GM12878 (cell line): ENCODE measurements at regions not wholly inside any gene's neighbourhood (a gene's known extent, or its start where the extent isn't known, plus 50 kb on each side); places are given as distances from the start of the nearest gene placed in this dataset.

ENCODE experiments used
- BHLHE40 ChIP-seq, 2 experiments: fragments of 450-650 bp in 1 of 2; IDR thresholded peaks; 2 replicates each; pipeline ENCODE4 v1.6.1; 2011 to 2017; ENCODE audit warnings: low read depth in 2 of 2, borderline replicate concordance in 1 of 2, improper control_type of control experiment in 1 of 2, low read length in 1 of 2, mild to moderate bottlenecking in 1 of 2
- BMI1 ChIP-seq: fragments of 450-650 bp; IDR thresholded peaks from 2 replicates; pipeline ENCODE4 v1.6.1; 2016; ENCODE audit warnings: mild to moderate bottlenecking, moderate library complexity, borderline replicate concordance
- NR2C2 ChIP-seq: IDR thresholded peaks from 2 replicates; pipeline ENCODE4 v1.6.1; 2011; ENCODE audit warnings: borderline replicate concordance, low read depth; ENCODE audit not compliant: control insufficient read depth, insufficient read length
- PAX5 ChIP-seq: IDR thresholded peaks from 2 replicates; pipeline ENCODE4 v1.6.1; 2011; ENCODE audit warnings: low read depth, low read length, borderline replicate concordance
- POLR2A ChIP-seq: IDR thresholded peaks from 2 replicates; pipeline ENCODE4 v1.6.1; 2011; ENCODE audit warnings: low read depth, mild to moderate bottlenecking, low read length
- SIX5 ChIP-seq: IDR thresholded peaks from 2 replicates; pipeline ENCODE4 v1.6.1; 2011; ENCODE audit warnings: mild to moderate bottlenecking, low read depth, low read length, moderate library complexity; ENCODE audit not compliant: severe bottlenecking
- SMC3 ChIP-seq: IDR thresholded peaks from 2 replicates; pipeline ENCODE4 v1.6.1; 2011; ENCODE audit warnings: low read length, improper control_type of control experiment, borderline replicate concordance
- SPI1 ChIP-seq: IDR thresholded peaks from 2 replicates; pipeline ENCODE4 v1.6.1; 2011; ENCODE audit warnings: low read depth, mild to moderate bottlenecking, low read length, moderate library complexity, borderline replicate concordance; ENCODE audit not compliant: insufficient read depth
- USF2 ChIP-seq: IDR thresholded peaks from 2 replicates; pipeline ENCODE4 v1.6.1; 2011; ENCODE audit warnings: low read depth, low read length, improper control_type of control experiment, borderline replicate concordance
- YY1 ChIP-seq: IDR thresholded peaks from 2 replicates; pipeline ENCODE4 v1.6.1; 2011; ENCODE audit warnings: low read depth, mild to moderate bottlenecking, low read length
- ZSCAN29 ChIP-seq: fragments of 450-650 bp; IDR thresholded peaks from 2 replicates; pipeline ENCODE4 v1.6.1; 2017; ENCODE audit warnings: mild to moderate bottlenecking, moderate library complexity
- TF ChIP-seq, protein P1 (sequence below), 3 experiments: IDR thresholded peaks in 2 of 3; conservative IDR thresholded peaks in 1 of 3; 2 replicates each; pipeline ENCODE4 v1.5.1; 2011; ENCODE audit warnings: low read depth in 3 of 3, low read length in 3 of 3, mild to moderate bottlenecking in 3 of 3, control low read depth in 2 of 3, moderate library complexity in 2 of 3, inconsistent platforms in 1 of 3, mixed read lengths in 1 of 3; ENCODE audit not compliant: control insufficient read depth in 2 of 3, insufficient read depth in 1 of 3; ENCODE audit errors: extremely low read depth in 1 of 3
- TF ChIP-seq, protein P2 (sequence below): fragments of 450-650 bp; IDR thresholded peaks from 2 replicates; pipeline ENCODE4 v1.6.1; 2017; ENCODE audit warnings: antibody characterized with exemption, mild to moderate bottlenecking, moderate library complexity
- TF ChIP-seq, protein P3 (sequence below): IDR thresholded peaks from 2 replicates; pipeline ENCODE4 v1.6.1; 2011; ENCODE audit warnings: mild to moderate bottlenecking, low read depth, low read length, moderate library complexity; ENCODE audit not compliant: insufficient replicate concordance

DNA sequence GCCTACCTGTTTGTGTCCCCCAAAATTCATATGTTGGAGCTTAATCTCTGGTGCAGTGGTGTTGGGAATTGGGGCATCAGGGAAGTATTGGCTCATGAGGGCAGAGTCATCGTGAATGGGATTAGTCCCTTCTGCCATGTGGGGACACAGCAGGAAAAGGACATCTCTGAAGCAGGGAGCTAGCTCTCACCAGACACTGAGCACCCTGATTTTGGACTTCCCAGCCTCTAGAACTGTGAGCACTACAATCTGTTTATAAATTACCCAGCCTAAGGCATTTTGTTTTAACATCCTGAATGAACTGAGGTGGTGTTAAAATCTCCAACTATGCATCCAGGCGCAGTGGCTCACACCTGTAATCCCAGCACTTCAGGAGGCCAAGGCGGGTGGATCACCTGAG is 206.0 kb downstream of the SEC14L1 start:
- TF ChIP-seq PAX5 (no peak), YY1 (no peak), USF2 (no peak), NR2C2 (no peak), SIX5 (no peak), POLR2A (no peak), ZSCAN29 (no peak), BMI1 (no peak), SMC3 (no peak), BHLHE40 (IDR thresholded peaks at IDR 0.05; ENCODE audit: borderline replicate concordance in 1 of 2, low read depth in 2 of 2, low read length in 1 of 2) (no peak), SPI1 (no peak)
- TF ChIP-seq, protein P1, sequence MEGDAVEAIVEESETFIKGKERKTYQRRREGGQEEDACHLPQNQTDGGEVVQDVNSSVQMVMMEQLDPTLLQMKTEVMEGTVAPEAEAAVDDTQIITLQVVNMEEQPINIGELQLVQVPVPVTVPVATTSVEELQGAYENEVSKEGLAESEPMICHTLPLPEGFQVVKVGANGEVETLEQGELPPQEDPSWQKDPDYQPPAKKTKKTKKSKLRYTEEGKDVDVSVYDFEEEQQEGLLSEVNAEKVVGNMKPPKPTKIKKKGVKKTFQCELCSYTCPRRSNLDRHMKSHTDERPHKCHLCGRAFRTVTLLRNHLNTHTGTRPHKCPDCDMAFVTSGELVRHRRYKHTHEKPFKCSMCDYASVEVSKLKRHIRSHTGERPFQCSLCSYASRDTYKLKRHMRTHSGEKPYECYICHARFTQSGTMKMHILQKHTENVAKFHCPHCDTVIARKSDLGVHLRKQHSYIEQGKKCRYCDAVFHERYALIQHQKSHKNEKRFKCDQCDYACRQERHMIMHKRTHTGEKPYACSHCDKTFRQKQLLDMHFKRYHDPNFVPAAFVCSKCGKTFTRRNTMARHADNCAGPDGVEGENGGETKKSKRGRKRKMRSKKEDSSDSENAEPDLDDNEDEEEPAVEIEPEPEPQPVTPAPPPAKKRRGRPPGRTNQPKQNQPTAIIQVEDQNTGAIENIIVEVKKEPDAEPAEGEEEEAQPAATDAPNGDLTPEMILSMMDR (IDR thresholded peaks at IDR 0.05 in 2 of 3, conservative IDR thresholded peaks at IDR 0.05 in 1 of 3; ENCODE audit: control insufficient read depth in 2 of 3, extremely low read depth in 1 of 3, insufficient read depth in 1 of 3, low read depth in 3 of 3, low read length in 3 of 3): no peak
- TF ChIP-seq, protein P2, sequence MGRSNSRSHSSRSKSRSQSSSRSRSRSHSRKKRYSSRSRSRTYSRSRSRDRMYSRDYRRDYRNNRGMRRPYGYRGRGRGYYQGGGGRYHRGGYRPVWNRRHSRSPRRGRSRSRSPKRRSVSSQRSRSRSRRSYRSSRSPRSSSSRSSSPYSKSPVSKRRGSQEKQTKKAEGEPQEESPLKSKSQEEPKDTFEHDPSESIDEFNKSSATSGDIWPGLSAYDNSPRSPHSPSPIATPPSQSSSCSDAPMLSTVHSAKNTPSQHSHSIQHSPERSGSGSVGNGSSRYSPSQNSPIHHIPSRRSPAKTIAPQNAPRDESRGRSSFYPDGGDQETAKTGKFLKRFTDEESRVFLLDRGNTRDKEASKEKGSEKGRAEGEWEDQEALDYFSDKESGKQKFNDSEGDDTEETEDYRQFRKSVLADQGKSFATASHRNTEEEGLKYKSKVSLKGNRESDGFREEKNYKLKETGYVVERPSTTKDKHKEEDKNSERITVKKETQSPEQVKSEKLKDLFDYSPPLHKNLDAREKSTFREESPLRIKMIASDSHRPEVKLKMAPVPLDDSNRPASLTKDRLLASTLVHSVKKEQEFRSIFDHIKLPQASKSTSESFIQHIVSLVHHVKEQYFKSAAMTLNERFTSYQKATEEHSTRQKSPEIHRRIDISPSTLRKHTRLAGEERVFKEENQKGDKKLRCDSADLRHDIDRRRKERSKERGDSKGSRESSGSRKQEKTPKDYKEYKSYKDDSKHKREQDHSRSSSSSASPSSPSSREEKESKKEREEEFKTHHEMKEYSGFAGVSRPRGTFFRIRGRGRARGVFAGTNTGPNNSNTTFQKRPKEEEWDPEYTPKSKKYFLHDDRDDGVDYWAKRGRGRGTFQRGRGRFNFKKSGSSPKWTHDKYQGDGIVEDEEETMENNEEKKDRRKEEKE: no peak
- TF ChIP-seq, protein P3, sequence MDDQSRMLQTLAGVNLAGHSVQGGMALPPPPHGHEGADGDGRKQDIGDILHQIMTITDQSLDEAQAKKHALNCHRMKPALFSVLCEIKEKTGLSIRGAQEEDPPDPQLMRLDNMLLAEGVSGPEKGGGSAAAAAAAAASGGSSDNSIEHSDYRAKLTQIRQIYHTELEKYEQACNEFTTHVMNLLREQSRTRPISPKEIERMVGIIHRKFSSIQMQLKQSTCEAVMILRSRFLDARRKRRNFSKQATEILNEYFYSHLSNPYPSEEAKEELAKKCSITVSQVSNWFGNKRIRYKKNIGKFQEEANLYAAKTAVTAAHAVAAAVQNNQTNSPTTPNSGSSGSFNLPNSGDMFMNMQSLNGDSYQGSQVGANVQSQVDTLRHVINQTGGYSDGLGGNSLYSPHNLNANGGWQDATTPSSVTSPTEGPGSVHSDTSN: no peak
